ENCODE measurements at regions not wholly inside any gene's neighbourhood (a gene's known extent, or its start where the extent isn't known, plus 50 kb on each side); places are given as distances from the start of the nearest gene placed in this dataset.
A peak's percentile ranks its signal among the peaks of the same experiment; 100 is the strongest.
"Not testable (repeated sequence)": the region's sequence is repeated elsewhere in the genome, so short reads cannot be mapped to it uniquely, and the experiment has no call there.

DNA sequence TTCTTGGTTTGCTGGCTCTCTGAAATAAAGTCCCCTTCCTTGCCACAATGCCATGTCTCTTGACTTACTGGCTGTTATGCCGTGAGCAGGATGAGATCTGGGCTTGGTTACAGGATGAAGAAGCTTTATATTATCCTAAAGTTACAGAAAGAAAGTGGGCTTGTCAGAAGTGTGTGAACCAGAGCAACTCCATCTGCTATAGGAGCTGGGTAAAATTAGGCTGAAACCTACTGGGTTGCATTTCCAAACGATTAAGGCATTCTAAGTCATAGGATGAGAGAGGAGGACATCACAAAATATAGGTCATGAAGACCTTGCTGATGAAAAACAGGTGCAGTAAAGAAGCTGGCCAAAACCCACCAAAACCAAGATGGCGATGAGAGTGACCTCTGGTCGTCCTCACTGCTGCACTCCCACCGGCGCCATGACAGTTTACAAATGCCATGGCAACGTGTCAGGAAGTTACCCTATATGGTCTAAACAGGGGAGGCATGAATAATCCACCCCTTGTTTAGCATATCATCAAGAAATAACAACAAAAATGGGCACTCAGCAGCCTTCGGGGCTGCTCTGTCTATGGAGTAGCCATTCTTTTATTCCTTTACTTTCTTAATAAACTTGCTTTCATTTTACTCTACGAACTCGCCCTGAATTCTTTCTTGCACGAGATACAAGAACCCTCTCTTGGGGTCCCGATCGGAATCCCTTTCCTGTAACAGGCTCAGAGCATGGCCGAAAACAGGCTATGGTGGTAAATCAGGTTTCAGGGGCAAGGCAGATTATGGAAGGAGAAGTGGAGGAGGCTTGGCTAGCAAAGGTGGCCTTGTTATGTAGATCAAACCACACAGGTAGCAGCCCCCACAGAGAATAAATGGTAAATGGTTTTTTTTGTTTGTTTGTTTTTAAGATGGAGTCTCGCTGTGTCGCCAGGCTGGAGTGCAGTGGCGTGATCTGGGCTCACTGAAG, 81.3 kb upstream of the C16orf82 start:
- no peak for DNase-seq (ENCODE audit: low read depth)

DNA sequence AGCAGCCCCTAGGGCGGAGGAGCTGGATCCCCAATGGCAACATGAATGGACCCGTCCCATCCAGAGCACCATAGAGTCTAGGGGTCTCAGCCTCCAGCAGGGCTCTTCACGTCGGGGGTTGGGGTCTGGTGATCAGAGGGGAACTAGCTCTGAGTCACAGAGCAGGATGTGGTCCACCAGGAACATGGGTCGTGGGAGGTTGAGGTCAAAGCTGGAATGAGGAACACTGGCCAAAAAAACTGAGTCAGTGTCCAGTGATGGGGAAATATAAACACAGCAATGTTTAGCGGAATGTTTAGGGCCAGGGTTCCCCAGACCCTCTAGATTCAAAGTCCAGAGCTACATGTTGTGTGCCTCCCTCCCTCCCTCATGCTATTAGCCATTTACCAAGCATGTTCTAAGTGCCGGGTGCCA, 79.1 kb upstream of the C16orf82 start:
- DNase-seq (ENCODE audit: low read depth) = peak; percentile 9

DNA sequence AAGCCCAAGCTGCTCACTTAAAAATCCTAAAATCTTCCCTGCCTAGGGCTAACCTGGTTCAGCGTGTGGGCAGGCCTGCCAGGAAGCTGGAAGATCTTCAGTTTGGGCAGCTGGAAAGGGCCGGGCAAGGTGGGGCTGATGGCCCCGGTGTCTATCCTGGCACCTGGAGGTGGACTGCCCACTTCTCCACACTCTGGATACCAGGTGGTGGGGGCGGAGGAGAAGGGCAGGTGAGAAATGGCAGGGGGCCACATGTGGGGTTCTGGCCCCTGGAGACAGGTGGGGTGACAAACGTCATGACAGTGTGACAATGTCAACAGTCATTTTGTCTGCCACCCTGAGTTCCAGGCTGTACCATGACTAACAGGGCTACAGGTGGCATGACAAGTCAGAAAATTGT, 78.5 kb upstream of the C16orf82 start:
- DNase-seq (ENCODE audit: low read depth) = no peak

DNA sequence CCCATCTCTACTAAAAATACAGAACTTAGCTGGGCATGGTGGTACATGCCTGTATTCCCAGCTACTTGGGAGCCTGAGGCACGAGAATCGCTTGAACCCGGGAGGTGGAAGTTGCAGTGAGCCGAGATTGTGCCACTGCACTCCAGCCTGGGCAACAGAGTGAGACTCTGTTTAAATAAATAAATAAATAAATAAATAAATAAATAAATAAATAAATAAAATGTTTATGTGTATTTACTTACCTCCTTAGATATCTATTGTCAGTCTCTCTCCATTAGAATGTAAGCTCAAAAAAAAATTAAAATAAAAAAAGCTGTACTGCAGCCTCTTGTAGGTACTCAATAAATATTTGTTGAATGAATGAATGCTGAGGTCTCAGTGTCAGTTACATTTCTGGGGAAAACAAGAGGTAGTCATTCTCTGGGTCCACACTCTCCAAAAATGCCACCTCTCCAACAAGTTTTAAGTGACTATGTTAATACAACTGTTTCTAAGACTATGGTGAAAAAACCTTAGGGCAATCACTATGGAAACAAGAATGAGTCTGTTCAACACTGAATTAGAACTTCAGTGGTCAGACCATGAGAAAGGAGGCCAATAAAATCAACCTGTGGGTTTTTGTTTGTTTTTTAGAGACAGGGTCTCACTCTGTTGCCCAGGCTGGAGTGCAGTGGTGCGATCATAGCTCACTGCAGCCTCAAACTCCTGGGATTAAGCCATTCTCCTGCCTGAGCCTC, 76.2 kb upstream of the C16orf82 start:
- not testable (repeated sequence) for DNase-seq (ENCODE audit: low read depth)

DNA sequence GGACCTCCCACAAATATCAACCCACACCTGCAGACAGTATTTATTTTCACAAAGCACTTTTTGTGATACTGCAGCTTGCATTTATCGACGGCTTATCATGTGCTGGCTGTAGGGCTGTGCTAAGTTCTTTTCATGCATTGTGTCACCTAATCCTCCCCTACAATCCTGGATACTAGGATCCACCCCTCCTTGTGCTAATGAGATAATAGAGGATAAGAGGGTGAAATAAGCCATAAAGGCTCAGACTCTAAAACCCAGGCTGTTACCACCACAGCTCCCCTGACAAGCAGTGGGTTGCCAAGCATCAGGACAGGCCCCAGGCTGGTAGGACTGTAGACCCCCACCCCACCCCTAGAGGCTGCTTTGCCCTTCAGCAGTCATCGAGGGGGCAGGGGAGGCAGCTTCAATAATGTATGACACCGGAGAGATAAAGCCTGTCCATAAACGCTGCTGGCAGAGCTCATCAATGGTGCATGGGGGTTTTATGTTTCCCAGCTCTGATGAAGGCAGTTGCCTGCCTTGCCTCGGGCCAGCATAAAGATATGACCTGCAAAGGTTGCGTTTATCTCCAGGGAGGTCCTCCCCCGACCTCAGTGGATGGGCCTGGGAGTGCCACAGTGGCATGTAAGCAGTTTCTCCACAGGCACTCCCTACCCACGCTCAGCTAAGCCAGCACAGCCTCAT, 73.9 kb upstream of the C16orf82 start:
- DNase-seq (ENCODE audit: low read depth) = no peak

DNA sequence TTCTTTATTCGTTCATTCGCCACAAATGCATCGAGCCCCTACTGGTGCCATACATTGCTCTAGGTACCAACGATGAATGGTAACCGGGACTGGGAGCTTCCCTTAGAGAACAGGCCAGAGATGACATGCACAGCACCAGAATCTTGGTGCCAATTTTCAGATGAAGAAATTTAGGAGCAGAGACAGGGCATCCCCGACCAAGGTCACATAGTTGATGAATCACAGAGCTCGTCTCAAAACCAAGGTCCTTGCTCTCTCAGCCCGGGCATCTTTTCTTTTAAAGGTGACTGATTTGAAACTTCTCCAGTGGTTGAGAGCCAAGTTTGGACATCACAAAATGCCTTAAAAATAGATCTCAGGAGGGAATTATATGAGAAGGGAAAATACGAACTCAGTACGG, 73.2 kb upstream of the C16orf82 start:
- DNase-seq (ENCODE audit: low read depth) = no peak

DNA sequence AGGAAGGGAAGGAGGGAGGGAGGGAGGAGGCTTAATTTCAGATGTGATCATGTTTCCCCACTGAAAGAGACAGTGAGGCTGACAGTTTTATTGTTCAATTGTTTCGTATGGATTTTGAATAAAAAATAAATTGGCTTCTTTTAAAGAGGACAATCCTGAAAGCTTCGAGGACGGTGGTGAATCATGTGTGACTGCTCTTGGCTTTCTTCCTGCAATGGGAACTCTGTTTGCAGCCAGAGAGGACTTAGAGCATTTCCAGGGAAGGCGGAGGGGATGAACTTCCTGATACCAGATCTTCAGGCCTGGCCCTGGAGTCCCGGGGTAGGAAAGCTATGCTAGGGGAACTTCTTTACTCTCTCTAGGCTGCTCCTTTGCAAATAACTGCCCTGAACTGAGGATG, 72.8 kb upstream of the C16orf82 start:
- peak; percentile 21 for DNase-seq (ENCODE audit: low read depth)

DNA sequence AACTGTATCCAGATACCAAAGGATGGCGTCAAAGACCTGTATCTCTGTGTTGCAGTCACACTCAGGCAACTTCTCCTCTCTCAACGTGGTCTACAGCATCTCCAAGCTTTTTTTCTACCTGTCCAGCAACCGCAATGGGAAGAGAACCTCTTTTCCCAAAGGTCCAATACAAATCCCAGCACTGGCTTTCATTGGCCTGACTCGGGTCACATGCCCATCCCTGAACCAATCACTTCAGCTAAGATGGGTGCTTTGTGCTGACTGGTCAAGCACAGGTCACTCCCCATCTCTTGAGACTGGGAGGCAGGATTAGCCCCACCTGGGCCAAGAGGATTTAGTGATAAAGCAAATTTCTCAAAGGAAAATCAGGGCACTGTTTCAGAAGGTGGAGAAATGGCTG, 71.2 kb upstream of the C16orf82 start:
- DNase-seq (ENCODE audit: low read depth) = no peak

DNA sequence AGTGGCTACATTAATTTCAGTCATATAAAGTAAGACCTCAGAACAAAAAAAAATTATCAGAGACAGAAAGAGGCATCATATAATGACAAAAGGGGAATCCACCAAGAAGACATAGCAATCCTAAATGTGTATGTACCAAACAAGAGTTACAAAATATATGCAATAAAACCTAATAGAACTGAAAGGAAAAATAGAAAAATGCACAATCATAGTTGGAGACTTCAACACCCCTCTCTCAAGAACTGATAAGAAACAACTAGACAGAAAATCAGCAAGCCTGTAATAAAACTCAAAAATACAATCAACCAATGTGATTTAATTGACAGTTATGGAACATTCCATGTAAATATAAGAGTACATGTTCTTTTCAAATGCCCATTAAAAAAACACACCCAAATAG, 61.3 kb upstream of the C16orf82 start:
- no peak for DNase-seq (ENCODE audit: low read depth)
